ENCODE measurements at regions not wholly inside any gene's neighbourhood (a gene's known extent, or its start where the extent isn't known, plus 50 kb on each side); places are given as distances from the start of the nearest gene placed in this dataset.
A peak's percentile ranks its signal among the peaks of the same experiment; 100 is the strongest.
"Not testable (repeated sequence)": the region's sequence is repeated elsewhere in the genome, so short reads cannot be mapped to it uniquely, and the experiment has no call there.

GRCh38 chr9:26789959-26790358, 102.6 kb downstream of the CAAP1 start:
- DNase-seq: no peak

- DNase-seq: no peak
Observed at GRCh38 chr9:26786564-26786963, 106.0 kb downstream of the CAAP1 start.

GRCh38 chr9:26782899-26783298, 109.7 kb downstream of the CAAP1 start:
- no peak for DNase-seq

GRCh38 chr9:26781906-26782305, 110.7 kb downstream of the CAAP1 start:
- DNase-seq: peak; percentile 21

GRCh38 chr9:26780307-26780706, 112.3 kb downstream of the CAAP1 start:
- DNase-seq: not testable (repeated sequence)

GRCh38 chr9:26779062-26779461, 113.5 kb downstream of the CAAP1 start:
- no peak for DNase-seq

GRCh38 chr9:26775391-26775790, 117.2 kb downstream of the CAAP1 start:
- no peak for DNase-seq

- no peak for DNase-seq
Observed at GRCh38 chr9:26773056-26773455, 119.5 kb downstream of the CAAP1 start.

GRCh38 chr9:26770821-26771220, 121.8 kb downstream of the CAAP1 start:
- DNase-seq: no peak

GRCh38 chr9:26768145-26768544, 124.5 kb downstream of the CAAP1 start:
- DNase-seq: no peak

- DNase-seq: no peak
Observed at GRCh38 chr9:26760675-26761074, 131.9 kb downstream of the CAAP1 start.

GRCh38 chr9:26758655-26759054, 133.9 kb downstream of the CAAP1 start:
- no peak for DNase-seq

- DNase-seq: no peak
Observed at GRCh38 chr9:26756881-26757280, 135.7 kb downstream of the CAAP1 start.

- no peak for DNase-seq
Observed at GRCh38 chr9:26755476-26755875, 137.1 kb downstream of the CAAP1 start.

GRCh38 chr9:26754509-26755164, 138.0 kb downstream of the CAAP1 start:
- no peak for DNase-seq

- DNase-seq: no peak
Observed at GRCh38 chr9:26753971-26754370, 138.6 kb downstream of the CAAP1 start.

- no peak for DNase-seq
Observed at GRCh38 chr9:26750162-26750561, 142.4 kb downstream of the CAAP1 start.

- no peak for DNase-seq
Observed at GRCh38 chr9:26748449-26749058, 144.0 kb downstream of the CAAP1 start.

- no peak for DNase-seq
Observed at GRCh38 chr9:26747611-26748010, 145.0 kb downstream of the CAAP1 start.

GRCh38 chr9:26746357-26747072, 146.1 kb downstream of the CAAP1 start:
- DNase-seq: no peak

- no peak for DNase-seq
Observed at GRCh38 chr9:26745111-26745510, 147.5 kb downstream of the CAAP1 start.

- peak; percentile 42 for DNase-seq
Observed at GRCh38 chr9:26744191-26744965, 148.2 kb downstream of the CAAP1 start.

GRCh38 chr9:26742828-26743476, 149.7 kb downstream of the CAAP1 start:
- DNase-seq: no peak

Measured in NCI-H1105 treated with DMSO at 0.1 percent for 48 hours (cell line).